ENCODE measurements at regions not wholly inside any gene's neighbourhood (a gene's known extent, or its start where the extent isn't known, plus 50 kb on each side); places are given as distances from the start of the nearest gene placed in this dataset.
"Not testable (repeated sequence)": the region's sequence is repeated elsewhere in the genome, so short reads cannot be mapped to it uniquely, and the experiment has no call there.

DNA sequence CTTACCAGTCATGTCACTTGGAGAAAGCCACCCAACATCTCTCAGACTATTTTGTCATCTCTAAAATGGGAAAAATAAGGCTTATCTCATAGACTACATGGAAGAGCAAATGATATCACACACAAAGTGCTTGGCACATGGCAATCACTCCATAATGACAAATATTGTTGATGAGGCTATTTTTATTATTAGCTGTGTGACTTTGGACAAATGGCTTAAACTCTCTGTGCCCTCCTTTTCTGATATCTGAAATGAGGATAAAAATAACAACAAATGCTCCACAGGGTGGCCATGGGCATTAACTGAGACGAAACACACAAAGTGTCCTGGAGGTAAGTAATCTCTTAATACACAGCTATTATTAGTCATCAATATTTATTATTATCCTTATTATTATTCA, 125.5 kb upstream of the HAND1 start:
- Histone ChIP-seq H3K4me1 (ENCODE audit: insufficient read depth, low read length) (no peaks in the 10 kb centered on the region), H3K27ac (ENCODE audit: low read depth, low read length) (no peak overlapping the region), H3K27me3 (ENCODE audit: insufficient read depth, low read length, poor library complexity, severe bottlenecking) (peaks cover 7% of the 10 kb centered on the region), H3K36me3 (ENCODE audit: insufficient read depth, low read length) (no peaks in the 10 kb centered on the region), H3K9me3 (ENCODE audit: low read length) (no peaks in the 10 kb centered on the region), H3K4me3 (ENCODE audit: low read length) (no peak overlapping the region)
- no peak for DNase-seq
- Mint-ChIP-seq H3K4me3 (no peak overlapping the region), H3K9me3 (peaks cover 0 to 2% (median 0%) of the 10 kb centered on the region in 5 donors), H3K36me3 (no peaks in the 10 kb centered on the region), H3K27me3 (peaks cover 30 to 77% of the 10 kb centered on the region in 2 donors), H3K4me1 (no peaks in the 10 kb centered on the region), H3K27ac (no peak overlapping the region)
- ChIA-PET CTCF (no interaction called here), POLR2A (no interaction called here)

- Mint-ChIP-seq H3K27me3 (peaks cover 29 to 75% of the 10 kb centered on the region in 2 donors), H3K9me3 (peaks cover 0 to 2% (median 0%) of the 10 kb centered on the region in 5 donors), H3K36me3 (no peaks in the 10 kb centered on the region), H3K27ac (no peak overlapping the region), H3K4me3 (no peak overlapping the region), H3K4me1 (no peaks in the 10 kb centered on the region)
- Histone ChIP-seq H3K27me3 (ENCODE audit: insufficient read depth, low read length, poor library complexity, severe bottlenecking) (peaks cover 7% of the 10 kb centered on the region), H3K9me3 (ENCODE audit: low read length) (no peaks in the 10 kb centered on the region), H3K4me3 (ENCODE audit: low read length) (no peak overlapping the region), H3K27ac (ENCODE audit: low read depth, low read length) (no peak overlapping the region), H3K36me3 (ENCODE audit: insufficient read depth, low read length) (no peaks in the 10 kb centered on the region), H3K4me1 (ENCODE audit: insufficient read depth, low read length) (no peaks in the 10 kb centered on the region)
- ChIA-PET POLR2A (no interaction called here), CTCF (no interaction called here)
- DNase-seq: no peak
Observed at GRCh38 chr5:154603011-154603410, 125.0 kb upstream of the HAND1 start.

DNA sequence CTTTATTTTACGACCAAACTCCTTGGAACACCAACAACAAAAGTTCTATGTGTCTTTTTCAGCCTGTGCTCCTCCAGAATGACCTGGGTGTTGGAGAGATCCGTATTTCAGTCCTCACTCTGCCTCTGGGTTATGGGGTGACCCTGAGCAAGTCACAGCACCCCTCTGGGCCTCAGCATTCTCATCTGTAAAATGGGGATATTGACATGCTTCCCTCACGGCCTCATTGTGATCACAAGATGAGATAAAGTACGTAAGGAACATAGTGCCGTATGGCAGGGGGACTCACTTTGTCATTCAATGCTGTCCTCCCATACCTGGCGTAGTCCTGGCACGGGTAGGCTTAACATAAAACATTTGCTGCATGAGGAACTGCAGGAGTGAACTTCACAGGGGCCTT, 123.0 kb upstream of the HAND1 start:
- no peak overlapping the region for H3K4me3 Mint-ChIP-seq
- peaks cover 0 to 2% (median 0%) of the 10 kb centered on the region in 5 donors for H3K9me3 Mint-ChIP-seq
- ChIA-PET POLR2A (no interaction called here), CTCF (no interaction called here)
- no peak for DNase-seq
- no peak overlapping the region for H3K4me3 ChIP-seq (ENCODE audit: low read length)
- H3K27me3 Mint-ChIP-seq: peaks cover 23 to 68% of the 10 kb centered on the region in 2 donors
- no peak overlapping the region for H3K27ac Mint-ChIP-seq
- H3K4me1 ChIP-seq (ENCODE audit: insufficient read depth, low read length): no peaks in the 10 kb centered on the region
- no peaks in the 10 kb centered on the region for H3K36me3 ChIP-seq (ENCODE audit: insufficient read depth, low read length)
- H3K27me3 ChIP-seq (ENCODE audit: insufficient read depth, low read length, poor library complexity, severe bottlenecking): peaks cover 12% of the 10 kb centered on the region
- H3K36me3 Mint-ChIP-seq: no peaks in the 10 kb centered on the region
- H3K9me3 ChIP-seq (ENCODE audit: low read length): no peaks in the 10 kb centered on the region
- H3K27ac ChIP-seq (ENCODE audit: low read depth, low read length): no peak overlapping the region
- no peaks in the 10 kb centered on the region for H3K4me1 Mint-ChIP-seq

DNA sequence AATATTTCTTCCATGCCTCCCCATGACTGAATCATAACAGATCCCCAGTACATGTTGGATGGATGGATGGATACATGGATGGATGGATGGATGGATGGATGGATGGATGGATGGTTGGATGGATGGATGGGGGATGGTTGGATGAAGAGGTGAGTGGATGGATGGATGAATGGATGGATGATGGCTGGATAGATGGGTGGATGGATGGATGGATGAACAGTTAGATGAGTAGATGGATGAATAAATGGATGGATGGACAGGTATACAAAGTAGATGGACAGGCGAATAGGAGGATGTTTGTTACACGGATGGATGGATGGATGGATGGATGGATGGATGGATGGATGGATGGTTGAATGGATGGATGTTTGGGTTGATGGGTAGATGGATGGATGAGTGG, 120.0 kb upstream of the HAND1 start:
- Histone ChIP-seq H3K9me3 (ENCODE audit: low read length) (no peaks in the 10 kb centered on the region), H3K36me3 (ENCODE audit: insufficient read depth, low read length) (no peaks in the 10 kb centered on the region), H3K27me3 (ENCODE audit: insufficient read depth, low read length, poor library complexity, severe bottlenecking) (peaks cover 5% of the 10 kb centered on the region), H3K27ac (ENCODE audit: low read depth, low read length) (no peak overlapping the region), H3K4me1 (ENCODE audit: insufficient read depth, low read length) (no peaks in the 10 kb centered on the region), H3K4me3 (ENCODE audit: low read length) (no peak overlapping the region)
- H3K4me3 Mint-ChIP-seq: no peak overlapping the region
- ChIA-PET POLR2A (no interaction called here), CTCF (no interaction called here)
- DNase-seq: no peak
- peaks cover 14 to 48% of the 10 kb centered on the region in 2 donors for H3K27me3 Mint-ChIP-seq
- H3K9me3 Mint-ChIP-seq: peaks cover 0 to 2% (median 0%) of the 10 kb centered on the region in 5 donors
- H3K27ac Mint-ChIP-seq: no peak overlapping the region
- H3K36me3 Mint-ChIP-seq: no peaks in the 10 kb centered on the region
- no peaks in the 10 kb centered on the region for H3K4me1 Mint-ChIP-seq

DNA sequence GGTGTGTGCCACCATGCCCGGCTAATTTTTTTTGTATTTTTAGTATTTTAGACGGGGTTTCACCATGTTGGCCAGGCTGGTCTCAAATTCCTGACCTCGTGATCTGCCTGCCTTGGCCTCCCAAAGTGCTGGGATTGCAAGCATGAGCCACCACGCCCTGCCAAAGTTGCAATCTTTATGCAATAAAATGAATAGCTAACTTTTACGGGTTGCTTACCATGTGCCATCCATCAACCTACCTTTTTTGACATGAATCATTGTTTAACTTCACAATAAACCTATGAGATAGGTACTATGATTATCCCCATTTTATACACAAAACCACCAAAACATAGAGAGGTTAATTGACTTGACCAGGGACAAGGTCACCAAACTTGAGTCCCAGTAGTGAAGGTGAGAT, 118.8 kb upstream of the HAND1 start:
- H3K9me3 Mint-ChIP-seq; H3K4me1 Mint-ChIP-seq; H3K4me1 ChIP-seq (ENCODE audit: insufficient read depth, low read length); H3K36me3 Mint-ChIP-seq; H3K27ac ChIP-seq (ENCODE audit: low read depth, low read length); H3K4me3 ChIP-seq (ENCODE audit: low read length); H3K4me3 Mint-ChIP-seq; H3K36me3 ChIP-seq (ENCODE audit: insufficient read depth, low read length); DNase-seq; H3K27ac Mint-ChIP-seq; CTCF ChIA-PET; H3K9me3 ChIP-seq (ENCODE audit: low read length); POLR2A ChIA-PET; H3K27me3 ChIP-seq (ENCODE audit: insufficient read depth, low read length, poor library complexity, severe bottlenecking): not testable (repeated sequence)
- peaks cover 13 to 37% of the 10 kb centered on the region in 2 donors for H3K27me3 Mint-ChIP-seq

DNA sequence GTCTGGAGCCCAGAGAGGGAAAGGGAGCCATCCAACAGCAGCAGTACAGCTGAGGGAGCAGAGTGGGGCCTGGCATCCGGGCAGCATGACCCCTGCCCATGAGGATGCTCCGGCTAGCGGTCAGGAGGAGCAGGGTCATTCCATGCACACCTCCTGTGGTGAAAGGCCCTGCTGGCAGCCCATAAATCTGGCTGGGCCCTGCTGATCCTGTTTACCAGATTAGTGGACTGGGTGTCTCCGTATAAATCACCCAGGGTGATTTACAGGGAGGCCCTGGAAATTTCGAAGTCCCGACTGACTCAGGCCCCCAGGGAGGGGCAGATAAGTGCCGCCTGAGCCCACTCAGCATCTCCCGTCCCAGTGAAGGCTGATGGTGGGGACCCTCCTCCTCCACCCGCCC, 117.6 kb upstream of the HAND1 start:
- Mint-ChIP-seq H3K4me3 (no peak overlapping the region), H3K27me3 (peaks cover 11 to 28% of the 10 kb centered on the region in 2 donors), H3K36me3 (no peaks in the 10 kb centered on the region), H3K4me1 (no peaks in the 10 kb centered on the region), H3K9me3 (peaks cover 0 to 2% (median 0%) of the 10 kb centered on the region in 5 donors), H3K27ac (no peak overlapping the region)
- ChIA-PET CTCF (no interaction called here), POLR2A (no interaction called here)
- no peaks in the 10 kb centered on the region for H3K9me3 ChIP-seq (ENCODE audit: low read length)
- H3K4me3 ChIP-seq (ENCODE audit: low read length): no peak overlapping the region
- H3K27me3 ChIP-seq (ENCODE audit: insufficient read depth, low read length, poor library complexity, severe bottlenecking): peaks cover 5% of the 10 kb centered on the region
- no peaks in the 10 kb centered on the region for H3K36me3 ChIP-seq (ENCODE audit: insufficient read depth, low read length)
- DNase-seq: no peak
- H3K4me1 ChIP-seq (ENCODE audit: insufficient read depth, low read length): no peaks in the 10 kb centered on the region
- no peak overlapping the region for H3K27ac ChIP-seq (ENCODE audit: low read depth, low read length)

DNA sequence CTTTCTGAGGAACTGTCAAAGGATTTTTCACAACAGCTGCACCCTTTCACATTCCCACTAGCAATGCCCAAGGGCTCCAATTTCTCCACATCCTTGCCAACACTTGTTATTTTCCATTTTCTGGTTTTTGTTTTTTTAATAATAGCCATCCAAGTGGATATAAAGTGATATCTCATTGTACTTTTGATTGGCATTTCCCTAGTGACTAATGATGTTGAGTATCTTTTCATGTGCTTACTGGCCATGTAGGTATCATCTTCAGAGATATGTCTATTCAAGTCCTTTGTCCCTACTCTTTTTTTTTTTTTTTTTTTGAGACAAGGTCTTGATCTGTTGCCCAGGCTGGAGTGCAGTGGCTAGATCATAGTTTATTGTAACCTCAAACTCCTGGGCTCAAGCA, 115.8 kb upstream of the HAND1 start:
- Mint-ChIP-seq H3K27me3 (peaks cover 9 to 15% of the 10 kb centered on the region in 2 donors), H3K4me1 (no peaks in the 10 kb centered on the region), H3K4me3 (no peak overlapping the region), H3K27ac (no peak overlapping the region), H3K9me3 (no peaks in the 10 kb centered on the region), H3K36me3 (no peaks in the 10 kb centered on the region)
- Histone ChIP-seq H3K9me3 (ENCODE audit: low read length) (no peaks in the 10 kb centered on the region), H3K27ac (ENCODE audit: low read depth, low read length) (no peak overlapping the region), H3K4me3 (ENCODE audit: low read length) (no peak overlapping the region), H3K27me3 (ENCODE audit: insufficient read depth, low read length, poor library complexity, severe bottlenecking) (peaks cover 5% of the 10 kb centered on the region), H3K36me3 (ENCODE audit: insufficient read depth, low read length) (no peaks in the 10 kb centered on the region), H3K4me1 (ENCODE audit: insufficient read depth, low read length) (no peaks in the 10 kb centered on the region)
- ChIA-PET CTCF (no interaction called here), POLR2A (no interaction called here)
- DNase-seq: no peak

- Mint-ChIP-seq H3K27ac (no peak overlapping the region), H3K27me3 (peaks cover 7 to 9% of the 10 kb centered on the region in 2 donors), H3K36me3 (no peaks in the 10 kb centered on the region), H3K9me3 (no peaks in the 10 kb centered on the region), H3K4me1 (no peaks in the 10 kb centered on the region), H3K4me3 (no peak overlapping the region)
- Histone ChIP-seq H3K27me3 (ENCODE audit: insufficient read depth, low read length, poor library complexity, severe bottlenecking) (peaks cover 5% of the 10 kb centered on the region), H3K9me3 (ENCODE audit: low read length) (no peaks in the 10 kb centered on the region), H3K36me3 (ENCODE audit: insufficient read depth, low read length) (no peaks in the 10 kb centered on the region), H3K4me1 (ENCODE audit: insufficient read depth, low read length) (no peaks in the 10 kb centered on the region), H3K27ac (ENCODE audit: low read depth, low read length) (no peak overlapping the region), H3K4me3 (ENCODE audit: low read length) (no peak overlapping the region)
- DNase-seq: no peak
- ChIA-PET POLR2A (no interaction called here), CTCF (no interaction called here)
Observed at GRCh38 chr5:154593071-154593470, 115.0 kb upstream of the HAND1 start.

- no peak overlapping the region for H3K4me3 Mint-ChIP-seq
- Histone ChIP-seq H3K4me1 (ENCODE audit: insufficient read depth, low read length) (no peaks in the 10 kb centered on the region), H3K36me3 (ENCODE audit: insufficient read depth, low read length) (no peaks in the 10 kb centered on the region), H3K27me3 (ENCODE audit: insufficient read depth, low read length, poor library complexity, severe bottlenecking) (no peaks in the 10 kb centered on the region), H3K4me3 (ENCODE audit: low read length) (no peak overlapping the region), H3K27ac (ENCODE audit: low read depth, low read length) (no peak overlapping the region), H3K9me3 (ENCODE audit: low read length) (no peaks in the 10 kb centered on the region)
- POLR2A ChIA-PET: no interaction called here
- CTCF ChIA-PET: no interaction called here
- H3K36me3 Mint-ChIP-seq: no peaks in the 10 kb centered on the region
- no peaks in the 10 kb centered on the region for H3K9me3 Mint-ChIP-seq
- peaks cover 10 to 11% of the 10 kb centered on the region in 2 donors for H3K27me3 Mint-ChIP-seq
- H3K4me1 Mint-ChIP-seq: no peaks in the 10 kb centered on the region
- no peak overlapping the region for H3K27ac Mint-ChIP-seq
- DNase-seq: no peak
Observed at GRCh38 chr5:154590093-154590724, 112.2 kb upstream of the HAND1 start.
